HG03064 (cell line): ENCODE measurements at regions not wholly inside any gene's neighbourhood (a gene's known extent, or its start where the extent isn't known, plus 50 kb on each side); places are given as distances from the start of the nearest gene placed in this dataset.
"Not testable (repeated sequence)": the region's sequence is repeated elsewhere in the genome, so short reads cannot be mapped to it uniquely, and the experiment has no call there.

ENCODE experiments used
- ATAC-seq: cut with Tn5 transposase; IDR thresholded peaks from one replicate; pipeline ENCODE4 v1.9.1; 2021; ENCODE audit warnings: low read depth; ENCODE audit not compliant: unreplicated experiment

DNA sequence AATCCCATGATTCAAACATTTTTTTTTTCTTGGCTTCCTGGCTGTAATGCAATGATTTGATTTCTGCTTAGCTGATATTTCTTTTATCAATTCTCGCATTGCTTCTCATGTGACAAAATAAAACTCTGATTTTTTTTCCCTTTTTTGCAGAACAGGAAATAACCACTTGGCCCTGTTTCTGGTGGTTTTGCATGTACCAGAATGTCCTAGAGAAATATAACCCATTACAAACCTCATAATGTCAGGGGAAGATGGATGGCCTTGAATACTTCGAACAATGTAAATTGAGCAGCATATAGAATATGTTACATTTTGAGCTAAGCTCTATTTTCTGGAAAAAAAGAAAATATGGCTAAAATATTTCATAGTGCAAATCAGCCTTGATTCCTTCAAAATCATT lies 275.6 kb downstream of the RAP2B start:
- ATAC-seq: no peak

DNA sequence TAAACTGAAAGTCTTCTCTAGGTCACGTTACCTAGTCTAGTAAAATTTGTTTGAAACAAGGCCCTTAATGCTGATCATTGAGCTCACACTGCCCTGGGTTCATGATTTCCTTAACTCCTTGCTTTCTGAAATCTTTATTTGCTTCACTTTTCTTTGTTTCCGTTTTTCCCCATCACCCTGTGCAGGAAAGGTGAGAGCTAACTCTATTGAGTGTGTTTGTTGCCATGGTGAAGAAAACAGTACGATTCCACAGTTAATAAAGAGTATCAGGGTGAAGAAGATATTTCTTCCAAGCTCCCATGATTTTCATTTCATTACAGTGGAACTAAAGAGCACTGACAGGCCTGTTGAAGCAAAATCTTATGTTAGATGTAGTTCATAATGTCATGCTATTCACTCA lies 276.2 kb downstream of the RAP2B start:
- ATAC-seq: no peak

DNA sequence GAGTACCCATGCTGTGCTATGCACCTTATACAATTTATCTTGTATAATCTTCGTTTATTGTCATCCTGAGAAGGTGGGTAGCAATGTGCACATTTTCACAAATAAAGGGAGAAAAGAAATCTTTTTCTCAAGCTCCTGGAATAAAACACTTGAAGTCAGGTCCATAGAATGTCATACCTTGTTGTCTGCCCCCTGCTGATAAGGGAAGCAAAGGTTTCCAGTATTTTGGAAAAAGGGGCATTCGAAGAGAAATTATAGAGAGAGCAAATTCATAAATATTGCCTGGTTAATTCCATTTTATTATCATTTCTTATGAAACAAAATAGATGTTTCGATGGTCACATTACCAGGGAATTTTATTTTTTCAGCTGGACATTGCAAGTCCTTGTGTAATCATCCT lies 277.8 kb downstream of the RAP2B start:
- ATAC-seq: no peak

DNA sequence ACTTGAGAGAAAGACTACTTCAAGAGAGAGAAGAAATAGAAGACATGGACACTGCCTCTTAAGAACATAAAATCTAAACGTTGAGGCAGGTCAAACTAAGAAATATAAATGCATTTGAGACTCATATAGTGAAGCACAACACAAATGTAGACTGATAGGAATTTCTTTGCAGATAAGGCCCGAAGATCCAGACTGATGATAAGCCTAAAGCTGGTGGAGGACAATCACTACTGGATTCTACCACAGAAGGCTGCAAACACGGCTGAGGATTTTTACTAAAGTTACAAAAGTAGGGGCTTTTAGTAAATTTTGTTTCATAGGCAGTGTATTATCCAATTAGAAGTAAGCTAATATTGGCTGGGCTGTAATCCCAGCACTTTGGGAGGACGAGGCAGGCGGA lies 278.3 kb downstream of the RAP2B start:
- no peak for ATAC-seq

DNA sequence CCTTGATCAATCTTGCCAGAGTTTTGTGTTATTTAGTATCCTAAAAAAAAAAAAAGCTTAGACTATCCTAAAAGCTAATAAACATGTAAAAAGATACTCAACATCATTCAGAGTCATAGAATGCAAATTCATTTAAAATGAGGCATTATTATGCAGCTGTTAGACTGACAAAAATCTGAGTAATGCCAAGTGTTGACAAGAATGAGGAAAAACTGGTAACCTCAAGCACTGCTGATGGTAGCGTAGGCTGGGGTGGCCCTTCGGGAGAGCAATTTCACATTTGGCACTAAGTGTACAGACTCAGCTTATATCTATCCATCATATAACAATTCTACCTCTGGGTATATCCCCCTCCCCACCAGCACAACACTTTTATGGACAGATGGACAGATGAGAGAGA lies 280.4 kb downstream of the RAP2B start:
- no peak for ATAC-seq

DNA sequence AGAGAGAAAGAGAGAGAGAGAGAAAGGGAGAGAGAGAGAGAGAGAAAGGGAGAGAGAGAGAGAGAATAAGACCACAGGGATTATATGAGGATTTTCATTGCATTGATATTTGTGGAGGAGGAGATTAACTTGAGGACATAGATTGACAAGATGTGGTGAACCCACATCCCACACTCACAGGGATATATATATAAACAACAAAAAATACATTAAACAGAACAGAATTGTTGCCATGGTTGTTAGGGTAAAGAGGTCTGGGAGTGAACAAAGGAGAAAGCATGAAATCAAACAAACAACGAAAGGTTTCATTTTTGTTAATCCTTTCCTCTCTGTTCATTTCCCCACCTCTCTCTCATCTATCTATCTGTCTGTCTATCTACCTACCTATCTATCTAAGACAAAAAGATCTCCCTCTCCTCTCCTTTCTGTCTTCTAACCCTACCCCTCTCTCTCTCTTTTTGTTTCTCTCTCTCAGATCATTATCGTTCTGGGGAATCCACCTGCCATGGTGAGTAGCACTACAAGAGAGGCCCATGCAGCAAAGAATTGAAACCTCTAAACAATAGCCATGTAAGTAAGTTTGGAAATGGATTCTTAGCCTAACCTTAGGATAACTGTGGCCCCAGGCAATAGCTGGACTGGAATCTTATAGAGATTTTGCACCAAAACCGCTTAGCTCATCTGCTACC lies 280.9 kb downstream of the RAP2B start:
- ATAC-seq: no peak

DNA sequence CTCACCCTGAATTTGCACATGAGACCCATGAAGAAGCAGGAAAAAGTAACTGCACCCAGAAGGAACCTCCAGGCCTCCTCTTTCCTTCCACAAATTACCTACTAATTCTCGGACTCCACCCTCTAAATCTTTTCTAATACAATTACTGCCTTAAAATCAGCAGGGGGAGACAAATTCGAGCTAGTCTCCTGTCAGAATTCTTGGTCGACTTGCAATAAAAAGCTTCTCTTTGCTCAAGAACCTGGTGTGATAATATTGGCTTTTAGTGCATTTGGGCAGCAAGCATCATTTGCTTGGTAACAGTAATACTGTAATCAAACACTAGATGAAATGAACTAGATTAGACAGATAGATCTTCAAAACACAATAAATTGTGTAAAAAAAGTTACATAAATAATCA lies 281.9 kb downstream of the RAP2B start:
- no peak for ATAC-seq

DNA sequence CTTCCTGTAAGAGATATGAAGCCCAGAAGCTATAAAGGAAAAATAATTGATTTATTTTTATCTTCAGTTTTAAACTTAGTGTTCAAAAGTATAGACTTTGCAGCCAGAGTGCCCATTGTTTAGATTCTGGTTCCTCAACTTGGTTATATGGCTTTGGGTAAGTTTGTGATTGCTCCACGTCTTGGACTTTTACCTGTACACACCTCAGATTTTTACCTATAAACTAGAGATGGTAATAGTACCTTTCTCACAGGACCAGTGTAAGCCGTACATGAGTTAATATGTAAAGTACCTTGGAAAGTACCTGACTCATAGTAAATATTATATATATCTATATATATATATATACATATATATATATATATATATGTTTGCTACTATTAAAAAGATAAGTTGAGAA lies 283.8 kb downstream of the RAP2B start:
- no peak for ATAC-seq

DNA sequence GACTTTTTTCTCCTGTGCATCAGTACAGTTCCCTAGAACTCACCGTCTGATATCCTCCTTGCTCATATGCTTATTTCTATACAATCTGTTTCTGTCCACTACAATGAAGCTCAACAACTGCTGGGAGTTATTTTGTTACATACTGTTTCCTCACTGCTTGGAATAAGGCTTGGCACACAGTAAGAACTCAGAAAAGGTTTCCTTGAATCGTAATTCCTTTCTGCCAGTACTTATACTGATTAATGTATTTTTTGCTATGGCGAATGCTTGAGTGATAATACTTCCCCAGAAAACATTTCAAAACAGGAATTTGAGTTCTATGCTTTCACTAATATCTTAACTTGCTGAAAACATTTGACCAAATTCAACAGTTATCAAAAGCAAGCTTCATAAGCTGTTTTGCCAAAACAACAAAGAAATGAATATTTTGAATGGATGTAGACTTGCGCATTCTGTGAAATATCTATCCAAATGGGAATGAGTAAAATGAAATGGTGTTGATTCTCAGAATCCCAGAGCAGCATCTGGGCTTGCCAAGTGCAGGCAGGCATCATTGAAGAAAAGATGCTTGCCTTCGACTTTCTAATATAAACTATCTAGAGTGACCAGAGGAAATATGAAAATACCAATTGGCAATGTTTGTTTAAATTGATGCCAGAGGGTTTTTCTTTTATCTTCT lies 286.3 kb downstream of the RAP2B start:
- ATAC-seq: no peak

DNA sequence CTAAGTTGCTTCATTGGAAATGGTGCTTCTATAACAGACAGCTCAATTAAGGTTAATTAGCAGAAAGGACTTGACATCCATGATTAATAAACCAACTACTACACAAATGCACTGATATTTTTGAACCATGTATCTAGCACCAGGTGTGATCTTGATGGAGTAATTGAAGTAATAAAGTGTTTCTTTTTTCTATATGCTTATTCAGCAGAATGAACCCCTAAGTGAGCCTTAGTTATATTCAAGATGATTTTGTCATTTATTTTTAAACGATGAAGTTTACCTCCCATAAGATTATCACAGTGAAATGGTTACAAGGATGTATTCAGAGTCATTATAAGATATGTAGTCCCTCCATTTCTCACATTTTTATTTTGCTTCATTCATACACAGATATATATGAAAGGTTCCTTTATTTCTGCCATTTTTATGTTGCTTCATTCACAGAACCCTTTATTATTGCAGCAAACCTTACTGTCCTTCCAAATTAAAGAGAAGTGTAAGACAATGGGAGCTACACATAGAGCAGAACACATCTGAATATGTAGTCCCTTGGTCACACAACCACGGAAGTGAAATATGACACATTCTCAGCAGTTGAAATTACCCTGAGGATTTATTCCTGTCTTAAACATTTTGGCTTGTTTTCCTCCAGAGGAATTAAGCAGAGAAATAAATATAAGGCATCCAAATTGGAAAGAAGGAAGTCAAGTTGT lies 295.0 kb downstream of the RAP2B start:
- ATAC-seq: no peak

DNA sequence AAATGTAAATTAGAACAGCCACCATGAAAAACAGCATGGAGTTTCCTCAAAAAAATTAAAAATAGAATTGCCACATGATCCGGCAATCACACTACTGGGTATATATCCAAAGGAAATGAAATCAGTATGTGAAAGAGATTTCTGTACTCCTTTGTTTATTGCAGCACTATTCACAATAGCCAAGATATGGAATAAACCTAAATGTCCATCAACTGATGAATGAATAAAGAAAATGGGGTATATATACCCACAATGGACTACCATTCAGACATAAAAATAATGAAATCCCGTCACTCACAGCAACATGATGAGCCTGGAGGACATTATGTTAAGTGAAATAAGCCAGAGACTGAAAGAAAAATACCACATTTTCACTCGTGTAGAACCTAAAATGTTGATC lies 296.9 kb downstream of the RAP2B start:
- ATAC-seq: no peak

DNA sequence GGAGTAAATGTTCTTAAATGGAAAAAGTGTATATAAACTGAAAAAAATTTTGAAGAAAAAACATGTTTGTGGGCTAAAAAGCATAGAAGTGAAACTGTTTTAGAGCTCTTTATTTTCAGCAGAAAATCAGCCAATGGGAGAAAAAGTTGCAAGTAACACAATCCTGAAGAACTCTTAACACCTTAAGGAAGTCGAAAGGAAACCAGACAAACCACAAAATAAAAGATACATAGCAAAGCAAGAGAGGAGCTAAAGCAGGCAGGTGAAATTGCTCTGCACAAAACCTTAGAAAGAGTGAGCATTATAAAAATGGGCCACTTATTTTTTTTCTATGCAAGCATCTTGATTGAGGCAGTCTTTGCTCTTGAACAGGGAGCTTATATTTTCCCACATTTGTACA lies 300.5 kb downstream of the RAP2B start:
- no peak for ATAC-seq

DNA sequence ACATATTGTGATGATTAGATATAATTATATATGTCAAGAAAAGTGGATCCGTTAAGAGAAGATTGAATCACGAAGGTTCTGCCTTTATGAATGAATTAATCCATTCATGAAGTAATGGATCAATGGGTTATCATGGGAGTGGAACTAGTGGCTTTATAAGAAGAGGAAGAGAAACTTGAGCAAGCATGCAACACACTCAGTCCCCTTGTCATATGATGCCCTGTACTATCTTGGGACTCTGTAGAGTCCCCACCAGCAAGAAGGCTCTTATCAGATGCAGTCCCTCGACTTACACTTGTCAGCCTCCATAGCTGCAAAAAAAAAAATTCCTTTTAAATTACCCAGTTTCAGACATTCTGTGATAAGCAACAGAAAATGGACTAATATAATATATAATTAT lies 301.9 kb downstream of the RAP2B start:
- no peak for ATAC-seq

DNA sequence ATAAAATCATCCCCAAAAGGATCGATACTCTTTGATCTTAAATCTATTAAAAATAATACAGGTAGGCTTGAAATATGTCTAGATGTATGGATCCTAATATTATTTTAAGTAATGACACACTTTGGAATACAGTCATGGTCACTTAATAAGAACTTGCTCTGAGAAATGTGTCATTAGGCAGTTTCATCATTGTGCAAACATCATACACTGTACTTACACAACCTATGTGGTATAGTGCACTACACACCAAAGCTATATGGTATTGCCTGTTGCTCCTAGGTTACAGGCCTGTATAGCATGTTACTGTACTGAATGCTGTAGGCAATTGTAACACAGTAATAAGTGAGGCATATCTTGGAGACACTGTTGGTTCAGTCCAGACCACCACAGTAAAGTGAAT lies 307.1 kb downstream of the RAP2B start:
- no peak for ATAC-seq

DNA sequence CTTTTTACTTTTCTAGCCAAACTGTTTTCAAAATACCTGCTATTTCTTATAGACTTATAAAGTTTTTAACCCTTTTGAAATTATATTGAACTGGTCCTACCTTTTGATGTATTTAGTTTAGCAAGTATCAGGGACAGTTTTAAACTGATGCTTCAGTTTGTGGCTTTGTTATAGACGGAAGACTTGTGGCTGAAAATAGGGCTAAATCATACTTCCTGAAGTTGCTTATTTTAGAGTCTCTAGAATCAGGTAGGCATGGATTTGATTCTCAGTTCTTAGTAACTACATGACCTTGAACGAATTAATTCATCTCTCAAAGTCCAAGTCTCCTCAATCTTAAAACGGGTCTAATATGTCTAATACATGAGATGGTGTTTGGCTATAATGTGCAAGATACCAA lies 322.8 kb downstream of the RAP2B start:
- no peak for ATAC-seq

DNA sequence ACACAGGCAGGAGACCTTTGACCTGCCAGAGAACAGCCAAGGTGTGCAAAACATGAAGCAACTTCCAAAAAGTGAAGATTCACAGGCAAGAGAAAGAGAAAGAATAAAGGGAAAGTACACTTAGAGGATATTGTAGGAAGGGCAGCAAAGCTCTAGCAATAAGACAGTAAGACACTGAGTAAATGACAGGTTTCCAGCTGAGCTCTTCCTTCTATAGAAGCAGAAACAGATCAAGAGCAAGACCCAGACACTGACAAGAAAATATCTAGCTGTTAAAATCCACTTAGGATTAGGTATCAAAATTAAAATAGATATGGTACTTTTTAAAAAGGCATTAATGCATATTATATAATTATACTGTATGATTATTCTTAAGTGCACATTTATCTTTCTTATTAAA lies 333.4 kb downstream of the RAP2B start:
- no peak for ATAC-seq

DNA sequence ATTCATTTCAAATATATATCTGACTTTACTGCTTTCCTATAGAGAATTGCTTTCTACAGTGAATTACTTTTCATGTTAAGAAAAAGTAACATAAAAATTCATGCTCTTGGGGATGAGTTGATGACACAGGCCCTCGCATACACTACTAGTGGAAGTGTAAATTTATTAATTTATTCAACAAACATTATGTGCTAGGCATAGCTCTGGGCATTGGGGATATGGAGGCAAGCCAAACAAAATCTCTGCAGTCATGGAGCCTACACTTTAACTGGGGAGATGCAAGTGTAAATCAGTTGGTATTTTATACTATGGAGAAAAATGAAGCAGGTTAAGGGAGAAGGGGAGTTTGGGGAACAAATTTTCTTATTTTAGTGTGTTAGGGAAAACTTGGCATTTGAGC lies 340.7 kb downstream of the RAP2B start:
- no peak for ATAC-seq

DNA sequence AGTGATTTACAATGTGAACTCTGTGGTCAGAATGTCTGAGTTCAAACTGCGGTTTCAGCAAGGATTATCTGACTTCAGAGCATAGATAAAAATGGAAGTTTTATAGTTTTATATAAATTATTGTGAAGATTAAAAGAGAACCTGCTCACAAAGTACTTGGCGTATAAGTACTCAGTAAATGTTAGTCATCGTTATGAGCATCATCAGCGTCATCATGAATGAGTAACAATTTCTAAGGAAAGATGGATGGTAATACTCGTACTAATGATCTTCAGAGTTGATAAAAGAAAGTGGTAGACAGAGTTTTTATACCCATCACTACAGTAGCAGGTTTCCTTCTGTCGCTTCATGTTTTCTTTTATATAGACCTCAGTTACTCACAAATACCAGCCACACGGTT lies 341.8 kb downstream of the RAP2B start:
- no peak for ATAC-seq

DNA sequence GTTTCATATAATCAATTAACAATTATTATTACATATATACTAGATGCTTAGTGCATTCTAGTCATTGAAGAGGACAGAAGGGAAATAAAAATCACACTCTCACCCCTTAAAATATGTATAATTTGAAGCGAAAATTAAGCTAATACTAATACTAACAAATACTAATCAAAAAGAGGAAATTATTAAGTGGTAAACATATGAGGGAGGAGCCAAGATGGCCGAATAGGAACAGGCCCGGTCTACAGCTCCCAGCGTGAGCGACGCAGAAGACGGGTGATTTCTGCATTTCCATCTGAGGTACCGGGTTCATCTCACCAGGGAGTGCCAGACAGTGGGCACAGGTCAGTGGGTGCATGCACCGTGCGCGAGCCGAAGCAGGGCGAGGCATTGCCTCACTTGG lies 344.2 kb downstream of the RAP2B start:
- not testable (repeated sequence) for ATAC-seq

DNA sequence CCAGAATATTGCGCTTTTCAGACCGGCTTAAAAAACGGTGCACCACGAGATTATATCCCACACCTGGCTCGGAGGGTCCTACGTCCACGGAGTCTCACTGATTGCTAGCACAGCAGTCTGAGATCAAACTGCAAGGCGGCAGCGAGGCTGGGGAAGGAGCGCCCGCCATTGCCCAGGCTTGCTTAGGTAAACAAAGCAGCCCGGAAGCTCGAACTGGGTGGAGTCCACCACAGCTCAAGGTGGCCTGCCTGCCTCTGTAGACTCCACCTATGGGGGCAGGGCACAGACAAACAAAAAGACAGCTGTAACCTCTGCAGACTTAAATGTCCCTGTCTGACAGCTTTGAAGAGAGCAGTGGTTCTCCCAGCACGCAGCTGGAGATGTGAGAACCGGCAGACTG lies 344.7 kb downstream of the RAP2B start:
- not testable (repeated sequence) for ATAC-seq

DNA sequence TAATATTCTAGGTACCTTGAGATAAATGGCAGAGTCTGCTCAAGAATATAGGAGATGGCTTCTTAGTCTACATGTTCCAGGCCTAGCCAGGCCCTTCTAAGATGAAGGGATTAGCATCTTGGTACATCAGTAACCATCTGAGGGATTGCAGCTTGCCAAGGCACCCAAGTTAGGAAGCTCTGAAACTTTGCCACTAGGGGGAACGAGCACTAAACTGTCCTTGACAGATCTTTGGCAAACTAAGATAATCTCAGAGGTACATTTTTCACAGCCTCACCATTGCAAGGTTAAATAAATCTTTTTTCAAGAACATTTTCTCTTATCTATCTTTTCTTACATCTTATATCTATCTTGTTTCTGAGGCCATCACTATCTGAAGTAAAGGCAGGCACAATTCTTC lies 351.2 kb downstream of the RAP2B start:
- ATAC-seq: no peak

DNA sequence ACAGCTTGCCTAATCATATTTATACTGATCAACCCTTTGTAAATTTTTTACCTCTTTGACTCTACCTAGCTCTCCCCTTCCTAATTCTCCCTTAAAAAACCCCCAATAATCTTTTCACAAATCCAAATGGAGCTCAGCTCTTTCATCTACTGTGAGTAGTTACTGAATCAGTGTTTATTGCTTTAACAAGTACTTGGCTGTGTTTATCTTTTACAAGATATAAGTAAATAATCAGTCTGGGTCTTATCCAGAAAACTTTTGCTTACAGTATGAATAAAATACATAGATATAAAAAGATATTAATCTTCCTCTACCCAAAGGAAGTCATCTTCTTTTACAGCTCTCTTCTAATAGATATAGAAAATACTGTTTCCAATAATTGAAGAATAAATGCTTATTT lies 366.4 kb downstream of the RAP2B start:
- no peak for ATAC-seq
